RKO (cell line): ENCODE measurements at regions not wholly inside any gene's neighbourhood (a gene's known extent, or its start where the extent isn't known, plus 50 kb on each side); places are given as distances from the start of the nearest gene placed in this dataset.
"Not testable (repeated sequence)": the region's sequence is repeated elsewhere in the genome, so short reads cannot be mapped to it uniquely, and the experiment has no call there.

Source experiments
- DNase-seq: peaks from one replicate; pipeline ENCODE4 v3.0.0-alpha.2; 2016; ENCODE audit warnings: low spot score

GRCh38 chr4:107562316-107562715 lies 157.7 kb downstream of the PAPSS1 start:
- no peak for DNase-seq

DNA sequence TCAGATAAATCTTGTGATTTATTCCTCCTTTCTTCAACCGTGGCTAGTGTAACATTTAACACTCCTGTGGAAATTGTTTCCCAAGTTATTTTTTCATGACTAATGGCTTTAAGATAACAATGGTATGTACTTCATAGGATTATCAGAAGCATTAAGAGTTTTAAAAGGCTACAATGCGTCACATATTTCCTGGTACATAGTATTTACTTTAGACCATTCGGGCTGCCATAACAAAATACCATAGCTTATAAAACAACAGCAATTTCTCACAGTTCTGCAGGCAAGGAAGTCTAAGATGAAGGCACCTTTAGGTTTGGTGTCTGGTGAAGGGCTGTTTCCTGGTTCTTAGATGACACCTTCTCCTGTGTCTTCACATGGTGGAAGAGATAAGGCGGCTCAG lies 158.6 kb downstream of the PAPSS1 start:
- DNase-seq = no peak

GRCh38 chr4:107559653-107560052 lies 160.4 kb downstream of the PAPSS1 start:
- no peak for DNase-seq

DNA sequence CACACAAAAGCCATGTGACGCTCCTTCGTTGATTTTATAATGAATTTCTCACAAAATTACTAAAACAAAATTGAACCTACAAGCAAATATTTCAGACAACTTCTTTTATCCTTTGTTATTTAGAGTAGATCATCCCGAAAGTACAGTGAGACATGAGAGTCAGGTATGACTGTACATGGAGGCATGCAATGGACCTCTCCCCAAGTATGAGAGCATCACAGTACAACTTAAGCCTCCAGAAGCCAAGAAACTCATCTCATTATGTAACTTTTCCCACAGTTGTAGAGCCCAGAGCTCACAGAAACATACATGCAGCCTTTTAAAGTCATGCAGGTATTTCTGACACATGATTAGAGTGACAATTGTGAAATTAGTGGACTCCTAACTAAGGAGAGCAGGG lies 167.7 kb downstream of the PAPSS1 start:
- DNase-seq = no peak

GRCh38 chr4:107548211-107548905 lies 171.7 kb downstream of the PAPSS1 start:
- no peak for DNase-seq

DNA sequence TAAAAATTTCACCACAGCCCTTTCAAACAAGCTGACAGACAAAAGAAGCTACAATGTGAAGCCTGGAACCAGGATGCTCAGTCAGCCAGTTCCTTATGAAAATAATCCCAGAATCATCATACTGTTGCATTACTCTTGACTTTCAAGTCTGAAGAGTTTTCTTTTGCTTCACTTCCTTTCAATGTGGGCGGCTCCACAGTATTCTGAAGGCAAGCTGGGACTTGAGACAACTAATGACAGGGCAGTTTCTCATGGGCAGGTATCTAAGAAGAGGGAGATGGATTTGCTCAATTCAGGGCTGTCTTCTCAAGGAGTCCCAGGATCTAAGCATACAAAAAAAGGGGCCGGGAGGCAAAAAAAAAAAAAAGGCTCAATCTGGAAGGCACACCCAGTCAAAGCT lies 173.4 kb downstream of the PAPSS1 start:
- DNase-seq = no peak

DNA sequence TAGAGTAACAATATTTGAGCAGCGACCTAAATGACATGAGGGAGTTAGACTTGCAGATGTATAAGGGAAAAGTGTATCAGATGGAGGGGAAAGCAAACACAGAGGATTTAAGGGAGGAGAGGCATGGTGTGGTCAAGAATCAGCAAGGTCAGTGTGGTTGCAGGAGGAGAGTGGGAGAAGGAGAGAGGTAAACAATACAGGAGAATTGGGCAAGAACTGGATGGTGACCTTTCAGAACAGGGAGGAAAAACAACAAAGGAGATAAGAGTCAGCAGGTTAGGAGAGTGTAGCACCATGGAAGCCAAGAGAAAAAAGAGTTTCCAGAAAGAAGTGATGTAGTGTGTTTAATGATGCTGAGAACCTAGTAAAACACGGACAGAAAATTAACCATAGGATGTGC lies 178.5 kb downstream of the PAPSS1 start:
- DNase-seq = no peak

DNA sequence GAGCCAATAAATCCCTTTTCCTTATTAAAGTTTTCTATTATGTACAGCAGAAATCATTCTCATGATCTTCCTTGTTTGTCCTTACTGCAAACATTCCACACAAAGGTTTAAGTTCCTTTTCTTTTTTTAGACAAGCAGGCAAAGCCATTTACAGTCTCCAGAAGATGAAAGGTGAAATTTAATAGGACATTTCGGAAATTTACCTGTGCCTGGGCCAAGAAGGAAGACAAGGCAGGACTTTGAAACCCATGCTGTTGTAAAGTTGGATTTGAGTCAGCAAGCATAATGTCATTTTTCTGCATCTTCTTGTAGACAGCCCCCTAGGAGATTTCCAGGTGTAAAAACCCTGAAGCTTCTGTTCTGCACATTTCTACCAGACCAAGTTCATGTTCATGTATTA lies 188.1 kb downstream of the PAPSS1 start:
- DNase-seq = no peak

GRCh38 chr4:107520368-107520767 lies 199.7 kb downstream of the PAPSS1 start:
- DNase-seq = no peak

DNA sequence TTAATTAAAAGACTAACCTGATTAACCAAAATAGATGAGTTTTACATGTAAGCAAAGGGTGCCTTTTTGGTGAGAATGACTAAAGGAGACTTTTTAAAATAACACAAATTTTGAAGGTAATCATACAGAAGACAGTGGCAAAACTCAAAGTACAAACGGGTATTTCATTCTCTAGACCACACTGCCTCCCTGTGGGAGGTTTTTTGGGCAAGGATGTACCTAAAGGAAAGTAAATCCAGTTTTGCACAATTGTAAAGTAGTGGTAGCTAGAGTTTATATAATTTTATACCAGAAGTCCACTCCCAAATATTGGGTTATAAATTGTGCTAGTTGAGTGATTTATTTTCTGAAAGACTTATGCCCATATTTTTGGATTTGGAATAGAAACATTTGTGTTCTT lies 201.0 kb downstream of the PAPSS1 start:
- peak; percentile 26 for DNase-seq

DNA sequence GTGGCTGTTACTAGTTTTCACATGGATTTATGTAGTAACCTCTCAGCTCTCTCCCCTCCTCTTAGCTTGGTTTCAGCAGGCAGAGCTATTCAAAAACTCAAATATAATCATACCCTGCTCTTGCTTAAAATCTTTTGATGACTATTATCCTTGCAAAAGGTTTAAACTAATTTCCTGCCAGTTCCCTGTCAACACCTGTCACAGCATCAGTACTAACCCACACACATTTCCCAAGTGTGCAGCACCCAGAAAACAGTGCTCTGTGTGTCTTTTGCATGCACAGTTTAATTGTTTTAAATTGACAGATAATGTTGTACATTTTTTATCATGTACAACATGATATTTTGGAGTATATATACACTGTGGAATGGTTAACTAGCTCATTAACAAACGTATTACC lies 202.0 kb downstream of the PAPSS1 start:
- no peak for DNase-seq

- no peak for DNase-seq
Measured at GRCh38 chr4:107512549-107512948, 207.5 kb downstream of the PAPSS1 start.

- no peak for DNase-seq
Measured at GRCh38 chr4:107509615-107510014, 210.4 kb downstream of the PAPSS1 start.

- DNase-seq = no peak
Measured at GRCh38 chr4:107500551-107500950, 219.5 kb downstream of the PAPSS1 start.

DNA sequence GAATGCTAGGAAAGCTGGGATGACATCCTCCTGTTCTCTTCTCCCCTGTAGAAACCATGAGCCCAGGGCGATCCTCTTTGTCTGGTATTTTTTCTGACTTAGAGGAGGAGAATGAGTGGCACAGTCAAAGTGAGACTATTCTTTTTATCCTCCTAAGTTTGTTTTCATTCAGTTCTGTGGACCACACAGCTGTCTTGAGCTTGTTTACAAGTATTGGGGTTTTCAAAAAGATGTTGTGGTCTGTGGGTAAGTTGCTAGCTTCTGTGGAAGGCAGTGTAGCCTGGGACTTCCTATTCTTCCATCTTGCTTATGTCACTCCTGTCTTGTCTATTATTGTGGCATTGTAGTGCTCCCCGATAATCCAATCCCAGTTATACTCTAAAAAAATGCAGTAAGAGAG lies 223.0 kb downstream of the PAPSS1 start:
- no peak for DNase-seq

DNA sequence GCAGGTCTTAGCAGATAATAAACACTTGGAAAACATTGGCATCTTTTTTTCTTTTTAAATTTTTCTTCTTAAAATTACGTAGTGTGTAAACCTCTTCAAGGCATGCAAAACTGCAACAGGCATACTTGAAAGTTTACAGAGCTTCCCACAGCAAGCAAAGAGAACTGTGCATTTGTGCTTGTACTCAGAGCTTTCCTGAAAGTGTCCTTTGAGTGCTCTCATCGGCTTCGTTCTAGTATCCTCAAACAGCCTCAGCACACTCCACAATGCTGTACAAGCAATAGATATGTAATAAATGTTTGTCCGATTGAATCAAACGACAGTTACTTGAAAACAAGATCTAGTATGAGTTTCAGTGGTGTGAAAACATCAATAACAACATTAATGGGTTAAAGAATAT lies 227.5 kb downstream of the PAPSS1 start:
- DNase-seq = no peak

GRCh38 chr4:107490116-107490515 lies 229.9 kb downstream of the PAPSS1 start:
- DNase-seq = no peak

DNA sequence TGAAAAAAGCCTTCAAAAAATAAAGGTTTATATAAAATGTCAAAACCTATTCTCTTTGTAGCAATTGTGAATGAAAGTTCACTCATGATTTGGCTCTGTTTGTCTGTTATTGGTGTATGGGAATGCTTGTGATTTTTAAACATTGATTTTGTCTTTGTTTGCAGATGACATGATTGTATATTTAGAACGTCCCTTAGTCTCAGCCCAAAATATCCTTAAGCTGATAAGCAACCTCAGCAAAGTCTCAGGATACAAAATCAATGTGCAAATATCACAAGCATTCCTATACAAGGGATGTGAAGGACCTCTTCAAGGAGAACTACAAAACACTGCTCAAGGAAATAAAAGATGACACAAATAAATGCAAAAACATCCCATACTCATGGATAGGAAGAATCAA lies 236.4 kb downstream of the PAPSS1 start:
- DNase-seq = not testable (repeated sequence)

GRCh38 chr4:107482546-107482945 lies 237.5 kb downstream of the PAPSS1 start:
- no peak for DNase-seq

DNA sequence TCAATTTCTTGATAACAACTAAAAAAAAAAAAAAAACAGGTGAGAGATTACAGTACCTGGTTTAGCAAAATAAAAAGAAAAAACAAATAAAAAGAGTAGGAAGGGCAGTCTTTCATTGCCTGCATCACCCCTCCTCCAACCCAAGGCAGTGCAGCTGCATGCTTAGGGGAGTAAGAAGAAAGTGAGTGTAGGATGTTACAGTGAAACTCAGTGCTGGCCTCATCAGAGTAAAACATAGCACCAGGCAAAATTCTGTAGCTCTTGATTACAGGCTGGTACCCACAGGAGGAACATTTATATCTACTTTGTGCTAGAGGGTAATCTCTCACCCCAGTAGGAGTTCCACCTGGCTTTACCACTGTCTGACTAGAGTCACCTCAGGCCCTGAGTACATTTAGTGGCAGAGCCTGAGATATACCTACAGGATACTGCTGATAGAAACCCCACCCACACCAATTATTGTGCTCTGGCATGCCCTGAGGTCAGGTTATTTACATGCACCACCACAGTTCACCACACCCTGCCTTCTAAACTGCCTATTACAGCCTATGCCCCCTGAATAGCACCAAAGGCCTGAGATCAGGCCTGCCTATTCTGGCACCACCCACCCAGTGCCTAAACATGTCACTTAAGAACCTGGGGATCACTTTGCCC lies 241.6 kb downstream of the PAPSS1 start:
- no peak for DNase-seq

DNA sequence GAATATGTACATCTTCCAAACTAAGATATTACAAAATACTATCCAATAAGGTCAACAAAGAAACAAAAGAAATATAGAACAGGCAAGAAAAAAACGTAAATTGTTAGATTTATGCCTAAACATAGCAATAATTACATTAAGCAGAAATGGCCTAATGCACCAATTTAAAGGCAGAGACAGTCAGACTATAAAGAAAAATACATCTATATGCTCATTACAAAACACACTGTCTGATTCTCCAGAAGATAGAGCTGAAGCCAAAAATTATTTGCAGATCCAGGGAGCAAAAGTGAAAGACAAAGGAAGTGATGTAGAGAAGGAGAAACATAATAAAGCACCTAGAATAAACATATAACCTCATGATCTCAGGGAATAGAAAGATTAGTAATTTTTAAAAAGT lies 246.9 kb downstream of the PAPSS1 start:
- DNase-seq = no peak

- no peak for DNase-seq
Measured at GRCh38 chr4:107472265-107472948, 247.6 kb downstream of the PAPSS1 start.

GRCh38 chr4:107470173-107470572 lies 249.9 kb downstream of the PAPSS1 start:
- no peak for DNase-seq
